Kidney epithelial cell (primary cell): ENCODE measurements at regions not wholly inside any gene's neighbourhood (a gene's known extent, or its start where the extent isn't known, plus 50 kb on each side); places are given as distances from the start of the nearest gene placed in this dataset.

Source experiments
- DNase-seq: peaks from one replicate; pipeline ENCODE4 v3.0.0-alpha.2; 2010; ENCODE audit warnings: low read depth
- H3K27me3 ChIP-seq: 2 replicates; pipeline ENCODE4 v1.6.0; 2011; ENCODE audit warnings: low read length; ENCODE audit not compliant: control insufficient read depth, insufficient read depth
- H3K36me3 ChIP-seq: 2 replicates; pipeline ENCODE4 v1.5.1; 2011; ENCODE audit warnings: low read length; ENCODE audit not compliant: control insufficient read depth, insufficient read depth
- H3K4me3 ChIP-seq: 2 replicates; pipeline ENCODE4 v1.5.1; 2011; ENCODE audit warnings: low read depth, mild to moderate bottlenecking, control low read depth, low read length
- CTCF ChIP-seq: IDR thresholded peaks from 2 replicates; pipeline ENCODE4 v1.5.1; 2011; ENCODE audit warnings: mild to moderate bottlenecking, moderate library complexity, low read length, control low read depth, inconsistent platforms; ENCODE audit not compliant: insufficient read depth, poor library complexity, severe bottlenecking

GRCh38 chr11:28738549-28738948, 630.4 kb downstream of the METTL15 start:
- no peak for DNase-seq
- Histone ChIP-seq H3K4me3 (no peak overlapping the region), H3K36me3 (no peaks in the 10 kb centered on the region), H3K27me3 (no peaks in the 10 kb centered on the region)
- no peak for TF ChIP-seq CTCF

GRCh38 chr11:28736256-28736655, 628.1 kb downstream of the METTL15 start:
- TF ChIP-seq CTCF, result no peak
- DNase-seq, result no peak
- Histone ChIP-seq H3K27me3 (no peaks in the 10 kb centered on the region), H3K36me3 (no peaks in the 10 kb centered on the region), H3K4me3 (no peak overlapping the region)

- Histone ChIP-seq H3K27me3 (no peaks in the 10 kb centered on the region), H3K36me3 (no peaks in the 10 kb centered on the region), H3K4me3 (no peak overlapping the region)
- DNase-seq, result no peak
- TF ChIP-seq CTCF, result no peak
These were observed 627.3 kb downstream of the METTL15 start for GRCh38 chr11:28735511-28735910.

GRCh38 chr11:28730889-28731288, 622.7 kb downstream of the METTL15 start:
- Histone ChIP-seq H3K27me3 (no peaks in the 10 kb centered on the region), H3K4me3 (no peak overlapping the region), H3K36me3 (no peaks in the 10 kb centered on the region)
- no peak for TF ChIP-seq CTCF
- DNase-seq, result no peak

GRCh38 chr11:28730336-28730735, 622.1 kb downstream of the METTL15 start:
- no peak for TF ChIP-seq CTCF
- Histone ChIP-seq H3K36me3 (no peaks in the 10 kb centered on the region), H3K4me3 (no peak overlapping the region), H3K27me3 (no peaks in the 10 kb centered on the region)
- DNase-seq, result no peak

GRCh38 chr11:28729339-28729738, 621.2 kb downstream of the METTL15 start:
- Histone ChIP-seq H3K27me3 (no peaks in the 10 kb centered on the region), H3K4me3 (no peak overlapping the region), H3K36me3 (no peaks in the 10 kb centered on the region)
- no peak for TF ChIP-seq CTCF
- DNase-seq, result no peak
